ENCODE measurements at regions not wholly inside any gene's neighbourhood (a gene's known extent, or its start where the extent isn't known, plus 50 kb on each side); places are given as distances from the start of the nearest gene placed in this dataset.

DNA sequence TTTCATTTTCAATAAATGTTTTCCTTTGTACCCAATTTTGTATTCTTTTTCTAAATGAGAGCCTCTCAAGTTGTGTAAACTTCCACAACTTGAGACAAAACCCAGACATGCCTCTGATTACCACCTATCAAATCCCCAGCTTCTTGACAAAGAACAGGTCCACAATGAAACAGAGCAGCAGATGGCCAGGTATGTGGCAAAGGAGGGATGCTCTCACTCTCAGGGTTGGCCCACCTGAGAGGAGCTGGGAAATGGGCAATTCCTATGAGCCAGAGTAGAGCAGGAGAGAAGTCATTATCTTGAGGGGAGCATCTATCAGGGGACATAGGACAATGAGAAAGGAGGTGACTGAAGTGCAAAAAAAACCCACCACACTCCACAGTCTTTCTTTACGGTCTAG lies 273.5 kb upstream of the FAM241A start:
- Histone ChIP-seq H3K27ac (no peak overlapping the region), H2AFZ (no peak overlapping the region), H4K20me1 (ENCODE audit: insufficient read depth, poor library complexity, severe bottlenecking) (no peaks in the 10 kb centered on the region), H3K9me2 (replicated peaks; ENCODE audit: insufficient read depth) (no peaks in the 10 kb centered on the region), H3K4me1 (ENCODE audit: insufficient read depth) (no peaks in the 10 kb centered on the region), H3K4me2 (no peak overlapping the region), H3K4me3 (no peak overlapping the region), H3K36me3 (replicated peaks; ENCODE audit: insufficient read depth, low read depth) (no peaks in the 10 kb centered on the region), H3K27me3 (no peaks in the 10 kb centered on the region), H3K9me3 (ENCODE audit: low read depth) (no peaks in the 10 kb centered on the region), H3K79me2 (no peaks in the 10 kb centered on the region)
- no peak for DNase-seq (ENCODE audit: low spot score)
- WGBS (ENCODE audit: low lambda C conversion rate, missing lambda C conversion rate), result 79% methylated on average over 1 of the region's 1 CpG
- TF ChIP-seq EZH2 (IDR thresholded peaks at IDR 0.05; ENCODE audit: borderline replicate concordance), result no peak
- TF ChIP-seq EZH2phosphoT487 (IDR thresholded peaks at IDR 0.05; ENCODE audit: low read depth, severe bottlenecking, unreplicated experiment), result no peak
- TF ChIP-seq, protein P1, sequence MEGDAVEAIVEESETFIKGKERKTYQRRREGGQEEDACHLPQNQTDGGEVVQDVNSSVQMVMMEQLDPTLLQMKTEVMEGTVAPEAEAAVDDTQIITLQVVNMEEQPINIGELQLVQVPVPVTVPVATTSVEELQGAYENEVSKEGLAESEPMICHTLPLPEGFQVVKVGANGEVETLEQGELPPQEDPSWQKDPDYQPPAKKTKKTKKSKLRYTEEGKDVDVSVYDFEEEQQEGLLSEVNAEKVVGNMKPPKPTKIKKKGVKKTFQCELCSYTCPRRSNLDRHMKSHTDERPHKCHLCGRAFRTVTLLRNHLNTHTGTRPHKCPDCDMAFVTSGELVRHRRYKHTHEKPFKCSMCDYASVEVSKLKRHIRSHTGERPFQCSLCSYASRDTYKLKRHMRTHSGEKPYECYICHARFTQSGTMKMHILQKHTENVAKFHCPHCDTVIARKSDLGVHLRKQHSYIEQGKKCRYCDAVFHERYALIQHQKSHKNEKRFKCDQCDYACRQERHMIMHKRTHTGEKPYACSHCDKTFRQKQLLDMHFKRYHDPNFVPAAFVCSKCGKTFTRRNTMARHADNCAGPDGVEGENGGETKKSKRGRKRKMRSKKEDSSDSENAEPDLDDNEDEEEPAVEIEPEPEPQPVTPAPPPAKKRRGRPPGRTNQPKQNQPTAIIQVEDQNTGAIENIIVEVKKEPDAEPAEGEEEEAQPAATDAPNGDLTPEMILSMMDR (IDR thresholded peaks at IDR 0.05; ENCODE audit: poor library complexity), result no peak

GRCh38 chr4:111873801-111874200 lies 271.5 kb upstream of the FAM241A start:
- Histone ChIP-seq H4K20me1 (ENCODE audit: insufficient read depth, poor library complexity, severe bottlenecking) (no peaks in the 10 kb centered on the region), H3K36me3 (replicated peaks; ENCODE audit: insufficient read depth, low read depth) (no peaks in the 10 kb centered on the region), H3K4me2 (peak overlapping the region; percentile 6), H3K27ac (no peak overlapping the region), H3K9me2 (replicated peaks; ENCODE audit: insufficient read depth) (no peaks in the 10 kb centered on the region), H3K4me1 (ENCODE audit: insufficient read depth) (no peaks in the 10 kb centered on the region), H2AFZ (no peak overlapping the region), H3K79me2 (no peaks in the 10 kb centered on the region), H3K9me3 (ENCODE audit: low read depth) (no peaks in the 10 kb centered on the region), H3K27me3 (no peaks in the 10 kb centered on the region), H3K4me3 (no peak overlapping the region)
- WGBS (ENCODE audit: low lambda C conversion rate, missing lambda C conversion rate), result 20% methylated on average over 4 of the region's 4 CpGs
- no peak for DNase-seq (ENCODE audit: low spot score)
- TF ChIP-seq EZH2phosphoT487 (IDR thresholded peaks at IDR 0.05; ENCODE audit: low read depth, severe bottlenecking, unreplicated experiment) (no peak), EZH2 (IDR thresholded peaks at IDR 0.05; ENCODE audit: borderline replicate concordance) (no peak)
- TF ChIP-seq, protein P1 (IDR thresholded peaks at IDR 0.05; ENCODE audit: poor library complexity), result no peak

DNA sequence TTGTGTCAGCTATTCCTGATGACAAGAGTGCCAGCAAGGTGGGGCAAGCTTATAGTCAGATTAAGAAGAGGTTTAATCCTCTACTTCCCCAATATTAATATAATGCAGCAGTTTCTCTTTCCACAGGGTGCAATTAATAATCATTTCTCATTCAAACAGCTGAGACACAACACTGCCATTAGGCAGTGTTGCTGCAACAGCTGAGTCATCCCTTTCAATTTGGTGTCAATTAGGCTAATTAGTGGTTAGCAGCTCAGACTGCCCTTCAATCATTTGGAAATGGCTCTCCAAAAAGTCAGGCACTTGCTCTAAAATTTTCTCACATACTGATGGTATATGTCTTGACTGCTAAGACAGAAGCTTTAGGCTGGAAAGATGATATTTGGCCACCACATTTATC lies 265.7 kb upstream of the FAM241A start:
- Histone ChIP-seq H3K4me2 (no peak overlapping the region), H3K9me2 (replicated peaks; ENCODE audit: insufficient read depth) (no peaks in the 10 kb centered on the region), H3K4me3 (no peak overlapping the region), H3K36me3 (replicated peaks; ENCODE audit: insufficient read depth, low read depth) (no peaks in the 10 kb centered on the region), H3K27me3 (no peaks in the 10 kb centered on the region), H3K79me2 (no peaks in the 10 kb centered on the region), H3K4me1 (ENCODE audit: insufficient read depth) (peaks cover 6% of the 10 kb centered on the region), H3K27ac (no peak overlapping the region), H3K9me3 (ENCODE audit: low read depth) (no peaks in the 10 kb centered on the region), H2AFZ (no peak overlapping the region), H4K20me1 (ENCODE audit: insufficient read depth, poor library complexity, severe bottlenecking) (no peaks in the 10 kb centered on the region)
- no peak for DNase-seq (ENCODE audit: low spot score)
- no peak for TF ChIP-seq EZH2 (IDR thresholded peaks at IDR 0.05; ENCODE audit: borderline replicate concordance)
- no peak for TF ChIP-seq EZH2phosphoT487 (IDR thresholded peaks at IDR 0.05; ENCODE audit: low read depth, severe bottlenecking, unreplicated experiment)
- TF ChIP-seq, protein P1 (IDR thresholded peaks at IDR 0.05; ENCODE audit: poor library complexity), result no peak

DNA sequence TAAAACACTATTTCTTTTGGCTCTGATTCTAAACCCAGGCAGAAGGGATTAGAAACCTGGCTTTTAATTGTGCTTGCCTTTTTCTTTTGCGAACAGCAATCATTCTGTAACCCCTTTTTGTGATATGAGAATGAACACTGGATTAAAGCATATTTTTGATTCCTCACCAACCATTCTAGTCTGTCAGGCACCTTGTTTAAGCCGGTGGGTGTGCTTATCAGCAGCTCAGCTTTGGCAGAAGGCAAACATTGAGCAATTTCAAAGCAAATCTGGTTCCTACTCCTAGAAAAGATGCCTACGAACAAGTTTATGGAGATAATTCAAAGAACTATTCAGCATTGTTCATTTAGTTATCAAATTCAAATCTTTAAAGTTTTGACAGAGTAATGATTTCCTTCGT lies 265.1 kb upstream of the FAM241A start:
- Histone ChIP-seq H2AFZ (no peak overlapping the region), H3K36me3 (replicated peaks; ENCODE audit: insufficient read depth, low read depth) (no peaks in the 10 kb centered on the region), H3K9me3 (ENCODE audit: low read depth) (no peaks in the 10 kb centered on the region), H3K4me2 (no peak overlapping the region), H4K20me1 (ENCODE audit: insufficient read depth, poor library complexity, severe bottlenecking) (no peaks in the 10 kb centered on the region), H3K79me2 (no peaks in the 10 kb centered on the region), H3K9me2 (replicated peaks; ENCODE audit: insufficient read depth) (no peaks in the 10 kb centered on the region), H3K4me1 (ENCODE audit: insufficient read depth) (peaks cover 6% of the 10 kb centered on the region), H3K27me3 (no peaks in the 10 kb centered on the region), H3K4me3 (no peak overlapping the region), H3K27ac (no peak overlapping the region)
- WGBS (ENCODE audit: low lambda C conversion rate, missing lambda C conversion rate), result 24% methylated on average over 4 of the region's 4 CpGs
- peak; percentile 13 for DNase-seq (ENCODE audit: low spot score)
- no peak for TF ChIP-seq EZH2 (IDR thresholded peaks at IDR 0.05; ENCODE audit: borderline replicate concordance)
- TF ChIP-seq, protein P1 (IDR thresholded peaks at IDR 0.05; ENCODE audit: poor library complexity), result no peak
- TF ChIP-seq EZH2phosphoT487 (IDR thresholded peaks at IDR 0.05; ENCODE audit: low read depth, severe bottlenecking, unreplicated experiment), result no peak
